Amniotic epithelial cell (primary cell): ENCODE measurements at regions not wholly inside any gene's neighbourhood (a gene's known extent, or its start where the extent isn't known, plus 50 kb on each side); places are given as distances from the start of the nearest gene placed in this dataset.

ENCODE experiments used
- DNase-seq: peaks from one replicate; pipeline ENCODE4 v3.0.0-alpha.2; 2010; ENCODE audit warnings: low read depth

DNA sequence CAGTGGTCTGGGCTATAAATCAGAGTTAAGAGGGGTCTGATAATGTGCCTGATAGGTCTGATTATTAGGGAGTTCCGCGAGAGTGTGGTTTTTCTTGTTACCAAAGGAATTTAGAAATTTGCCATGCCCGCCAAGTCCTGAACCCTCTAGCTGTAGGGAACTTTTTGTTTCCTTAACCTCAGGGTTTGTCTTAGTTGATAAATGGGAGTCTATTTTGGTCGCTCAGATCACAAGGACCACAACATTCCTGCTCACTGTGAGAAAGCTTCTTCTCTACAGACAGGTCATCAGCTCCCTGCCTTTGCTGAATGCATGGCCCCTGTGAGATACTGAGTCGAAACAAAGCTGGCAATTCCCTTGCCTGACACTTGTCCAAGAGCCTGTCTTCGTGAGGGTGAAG, 497.8 kb downstream of the HS3ST4 start:
- DNase-seq, result no peak

DNA sequence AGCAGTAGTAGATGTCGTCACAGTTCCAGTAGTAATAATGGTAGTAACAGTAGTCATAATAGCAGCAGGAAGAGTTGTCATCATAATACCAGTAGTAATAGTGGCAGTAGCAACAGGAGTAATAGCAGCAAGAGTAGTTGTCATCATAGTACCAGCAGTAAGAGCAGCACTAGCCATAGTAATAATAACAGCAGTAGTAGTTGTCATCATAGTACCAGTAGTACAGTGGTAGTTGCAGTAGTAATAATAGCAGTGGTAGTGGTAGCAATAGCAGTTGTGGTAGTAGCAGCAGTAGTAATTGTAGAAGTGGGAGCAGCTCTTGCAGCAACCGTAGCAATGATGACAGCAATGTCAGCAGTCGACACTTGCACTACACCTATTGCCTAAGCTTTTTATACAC, 502.8 kb downstream of the HS3ST4 start:
- DNase-seq, result no peak

DNA sequence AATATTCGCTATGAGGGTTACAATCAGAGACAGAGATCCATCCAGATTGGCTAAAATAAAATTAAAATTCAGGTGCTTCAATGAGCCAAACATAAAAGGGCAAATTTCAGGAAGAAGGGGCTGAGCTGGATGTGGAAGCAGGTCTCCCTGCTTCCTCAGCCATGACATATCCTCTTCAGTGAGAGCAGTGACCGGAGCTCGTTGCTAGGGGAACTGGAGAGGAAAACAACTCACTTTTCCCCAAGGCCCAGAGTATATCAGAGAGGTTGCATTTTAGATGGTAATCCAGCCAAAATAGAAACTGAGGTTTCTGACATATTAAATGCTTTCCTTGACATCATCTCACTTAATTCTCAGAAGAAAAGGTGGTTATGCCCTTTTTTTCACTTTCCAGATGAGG, 503.5 kb downstream of the HS3ST4 start:
- no peak for DNase-seq

DNA sequence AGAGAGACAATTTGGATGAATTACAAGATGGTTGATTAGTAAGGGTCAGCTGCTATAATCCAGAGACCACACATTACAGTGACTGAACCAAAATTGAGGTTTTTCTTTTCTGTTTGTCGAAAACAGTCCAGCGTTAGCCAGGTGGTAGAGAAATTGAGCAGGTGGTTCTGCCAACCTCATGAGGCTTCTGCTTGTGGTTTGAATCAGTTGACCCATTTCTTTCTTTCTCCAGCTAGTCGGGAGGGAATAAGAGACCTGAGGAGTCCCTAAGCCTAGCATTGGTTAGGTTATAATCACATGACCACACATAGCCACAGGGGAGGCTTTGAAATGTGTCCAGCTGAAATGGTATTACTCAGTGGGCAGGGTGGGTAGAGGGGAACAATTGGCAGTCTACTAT, 504.6 kb downstream of the HS3ST4 start:
- DNase-seq, result no peak

DNA sequence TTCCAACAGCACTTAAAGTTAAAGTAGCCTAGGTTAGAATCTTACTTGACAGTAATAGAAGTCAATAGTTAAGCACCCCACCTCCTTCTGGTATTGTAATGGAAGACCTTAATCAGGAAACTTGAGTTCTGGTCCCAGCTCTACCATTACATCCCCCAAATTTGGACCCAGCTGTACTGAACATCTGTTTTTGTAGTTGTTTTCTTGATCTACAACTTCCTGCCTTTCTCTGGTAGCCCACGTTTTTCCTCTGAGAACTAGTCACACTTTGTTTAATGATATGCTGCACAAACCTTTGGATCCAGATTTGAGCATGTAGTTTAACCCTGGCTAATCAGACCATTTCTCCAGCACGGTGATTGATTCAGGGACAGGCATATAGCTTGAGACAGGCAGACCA, 505.0 kb downstream of the HS3ST4 start:
- no peak for DNase-seq

DNA sequence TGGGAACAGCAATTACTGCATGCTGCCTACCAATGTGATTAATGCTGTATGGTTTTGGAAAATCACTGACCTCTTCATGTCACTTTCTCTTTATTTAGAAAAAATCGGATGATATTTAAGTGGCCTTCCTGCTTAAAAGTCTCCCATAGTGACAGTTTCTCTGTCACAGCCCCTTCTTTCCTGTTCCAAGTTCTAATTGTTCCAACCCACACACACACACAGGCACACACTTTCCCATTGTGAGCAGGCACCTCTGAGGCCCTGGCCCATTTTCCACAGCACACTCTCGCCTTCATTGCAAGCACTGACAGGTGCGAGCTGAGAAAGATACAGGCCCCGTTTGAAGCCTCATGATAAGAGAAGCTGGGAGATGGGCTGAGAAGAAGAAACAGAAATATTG, 505.9 kb downstream of the HS3ST4 start:
- no peak for DNase-seq

DNA sequence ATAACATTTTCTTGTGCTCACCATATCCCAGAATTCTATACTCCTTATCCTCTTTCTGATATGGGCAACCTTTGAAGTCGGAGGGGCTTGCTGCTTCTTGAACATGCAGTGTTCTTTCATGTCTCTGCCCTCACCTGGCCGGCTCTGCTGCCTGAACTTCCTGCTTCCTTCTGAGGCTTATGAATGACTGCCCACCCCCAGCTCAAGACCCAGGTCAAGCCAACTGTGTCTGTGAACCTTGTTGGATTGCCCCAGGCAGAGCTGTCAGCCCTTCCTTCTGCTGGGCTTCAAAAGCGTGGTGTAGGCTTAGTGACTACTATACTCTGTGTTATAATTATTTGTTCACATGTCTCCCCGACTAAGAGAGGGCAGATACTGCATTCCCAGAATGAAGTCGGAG, 506.5 kb downstream of the HS3ST4 start:
- no peak for DNase-seq

DNA sequence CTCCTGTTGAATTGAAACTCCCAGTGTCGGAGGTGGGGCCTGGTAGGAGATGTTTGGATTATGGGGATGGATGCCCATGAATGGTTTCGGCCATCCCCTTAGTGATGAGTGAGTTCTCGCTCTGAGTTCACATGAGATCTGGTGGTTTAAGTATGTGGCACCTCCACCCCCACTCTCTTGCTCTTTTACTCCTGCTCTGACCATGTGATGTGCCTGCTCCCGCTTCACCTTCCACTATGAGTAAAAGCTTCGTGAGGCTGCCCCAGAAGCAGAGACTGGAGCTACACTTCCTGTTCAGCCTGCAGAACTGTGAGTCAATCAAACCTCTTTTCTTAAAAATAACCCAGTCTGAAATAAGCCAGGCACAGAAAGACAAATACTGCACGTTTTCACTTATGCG, 512.4 kb downstream of the HS3ST4 start:
- no peak for DNase-seq

DNA sequence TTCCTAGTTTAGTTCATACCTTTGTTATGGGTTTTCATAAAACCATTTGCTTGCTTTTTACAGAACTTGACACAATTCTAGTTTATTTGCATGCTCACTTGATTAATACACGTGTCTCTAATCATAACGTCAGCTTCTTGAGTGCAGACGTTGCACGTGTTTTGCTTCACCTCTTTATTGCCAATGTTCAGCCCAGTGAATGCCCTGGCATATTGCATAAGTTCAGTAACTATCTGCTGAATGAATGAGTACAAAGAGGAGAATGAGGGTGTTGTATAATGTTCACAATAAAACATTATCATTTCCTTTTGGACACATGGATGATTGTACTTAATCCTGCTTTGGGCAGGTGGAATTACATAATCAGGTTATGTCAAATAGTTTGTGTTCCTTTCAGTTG, 519.8 kb downstream of the HS3ST4 start:
- no peak for DNase-seq

DNA sequence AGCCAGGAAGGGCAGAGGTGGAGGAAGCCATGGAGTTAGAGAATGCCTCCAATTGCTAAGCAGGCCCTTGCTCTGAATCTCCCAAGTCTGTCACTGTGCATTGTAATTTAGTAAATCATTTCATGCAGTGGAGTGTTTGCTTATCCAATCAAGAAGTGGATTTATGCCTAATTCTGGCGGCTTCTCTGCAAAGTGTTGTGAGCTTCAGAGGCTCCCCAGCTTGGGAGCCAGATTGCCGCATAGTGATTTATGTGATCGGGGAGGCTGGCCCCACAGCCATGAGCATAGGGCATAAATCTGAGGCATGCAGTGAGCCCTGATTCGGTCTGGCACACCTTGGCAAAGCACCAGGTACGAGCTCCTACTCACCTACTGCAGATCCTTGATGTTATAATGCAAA, 520.8 kb downstream of the HS3ST4 start:
- DNase-seq, result no peak

DNA sequence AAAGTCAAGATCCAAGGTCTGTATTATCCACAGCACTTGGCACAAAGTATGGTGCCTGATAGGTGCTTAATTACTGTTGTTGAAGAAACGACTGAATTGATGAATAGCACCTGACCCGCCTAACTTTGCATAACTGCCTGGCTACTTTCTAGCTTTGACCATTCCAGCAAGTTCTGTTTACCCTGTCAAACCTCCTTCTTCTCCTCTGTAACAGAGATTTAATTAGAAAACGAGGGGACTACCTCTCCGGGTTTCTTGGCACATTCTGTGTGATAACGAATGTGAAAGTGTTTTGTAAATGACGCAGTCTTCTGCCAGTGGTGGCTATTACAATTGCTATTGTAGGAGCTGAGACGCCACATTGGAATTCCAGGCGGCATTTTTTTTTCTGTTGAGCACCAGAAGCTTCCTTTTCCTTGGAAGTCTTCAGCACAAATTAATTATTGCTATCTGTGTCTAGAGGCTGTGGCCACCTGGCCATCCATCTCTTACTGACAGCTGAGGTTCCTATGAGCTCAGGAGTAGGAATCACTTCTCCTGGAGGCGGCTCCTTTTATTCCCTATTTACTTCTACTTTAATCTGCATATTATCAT, 522.9 kb downstream of the HS3ST4 start:
- DNase-seq, result no peak

DNA sequence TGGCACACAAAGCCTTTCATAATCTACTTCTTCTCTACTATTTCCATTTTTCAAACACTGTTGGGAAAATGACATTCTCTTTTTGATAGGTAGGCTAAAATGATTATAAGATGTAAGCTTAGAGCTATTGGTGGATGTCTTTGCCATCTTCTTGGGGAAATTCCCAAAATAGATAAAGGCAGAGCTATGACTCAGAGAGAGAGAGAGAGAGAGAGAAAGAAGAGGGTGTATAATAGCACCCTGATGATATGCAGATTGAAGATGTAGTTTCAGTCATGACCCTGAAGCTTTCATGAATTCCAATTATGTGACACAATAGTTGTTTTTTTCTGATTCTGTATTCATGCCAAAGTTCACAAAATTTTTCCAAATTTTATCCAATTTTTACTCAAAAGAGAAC, 529.1 kb downstream of the HS3ST4 start:
- DNase-seq, result no peak

DNA sequence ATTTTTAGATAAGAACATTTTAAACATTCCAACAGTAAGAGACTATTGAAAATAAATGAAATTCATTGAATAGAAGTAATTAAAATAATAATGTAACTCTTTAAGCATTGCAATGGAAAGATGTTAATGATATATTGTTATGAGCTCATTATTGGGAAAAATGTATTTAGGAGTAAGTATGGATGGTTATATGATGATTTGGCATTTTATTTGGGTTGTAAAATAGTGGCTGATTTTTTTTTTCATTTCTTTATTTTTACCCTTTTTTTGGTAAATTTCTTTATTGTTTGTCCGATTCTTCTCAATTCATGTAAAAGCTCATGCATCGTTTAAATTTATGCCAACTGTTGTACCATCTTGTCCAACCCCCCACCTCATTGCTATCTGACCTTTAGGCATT, 539.9 kb downstream of the HS3ST4 start:
- DNase-seq, result no peak

DNA sequence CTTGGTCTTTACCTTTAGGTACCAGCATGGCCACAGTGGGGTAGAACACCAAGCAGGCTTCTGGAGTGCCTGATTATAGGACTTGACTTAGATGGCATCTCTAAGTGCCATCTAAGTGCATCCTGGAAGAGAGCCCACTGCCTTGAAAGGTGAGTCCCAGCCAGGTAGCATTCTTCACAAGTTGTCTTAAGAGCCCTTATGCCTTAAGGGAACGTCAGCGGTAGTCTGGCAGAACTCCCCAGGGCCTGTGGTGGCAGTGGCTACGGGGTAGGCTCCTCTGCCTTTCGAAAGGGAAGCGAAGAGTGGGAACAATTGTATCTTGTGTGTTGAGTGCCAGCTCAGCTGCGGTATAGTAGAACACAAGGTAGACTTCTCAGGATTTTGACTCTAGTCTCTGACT, 549.0 kb downstream of the HS3ST4 start:
- no peak for DNase-seq

DNA sequence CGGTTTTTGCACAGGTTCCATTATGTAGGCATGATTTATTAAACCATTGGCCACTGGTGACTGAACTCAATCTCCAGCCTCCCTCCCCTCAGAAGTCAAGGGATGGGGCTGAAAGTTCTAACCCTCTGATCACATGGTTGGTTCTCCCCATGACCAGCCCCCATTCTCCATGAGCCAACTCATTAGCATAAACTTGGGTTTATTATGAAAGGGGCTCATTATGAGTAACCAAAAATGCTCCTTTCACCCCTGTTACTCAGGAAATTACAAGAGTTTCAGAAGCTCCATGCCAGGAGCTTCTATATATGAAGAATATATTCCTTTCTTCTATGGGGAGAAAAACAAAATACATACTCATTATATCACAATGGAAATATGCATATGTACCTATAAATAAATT, 555.3 kb downstream of the HS3ST4 start:
- DNase-seq, result no peak

DNA sequence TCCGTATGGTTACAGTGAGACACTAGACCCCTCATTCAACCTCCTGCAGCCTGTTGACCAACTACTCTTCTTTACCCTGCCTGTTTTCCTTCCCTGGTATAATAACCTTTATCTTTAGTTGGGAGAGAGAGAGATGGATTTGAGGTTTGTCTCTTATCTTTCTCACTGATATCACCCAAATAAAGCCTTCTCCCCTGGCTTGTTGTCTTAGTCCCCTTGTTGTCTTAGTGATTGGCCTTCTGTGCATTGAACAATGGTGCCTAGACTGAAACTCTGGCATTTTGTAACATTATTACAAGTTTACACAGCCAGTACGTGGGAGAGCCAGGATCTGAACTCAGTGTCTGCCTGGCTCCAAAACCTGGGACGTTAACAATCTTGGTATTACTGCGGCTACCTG, 560.8 kb downstream of the HS3ST4 start:
- no peak for DNase-seq

DNA sequence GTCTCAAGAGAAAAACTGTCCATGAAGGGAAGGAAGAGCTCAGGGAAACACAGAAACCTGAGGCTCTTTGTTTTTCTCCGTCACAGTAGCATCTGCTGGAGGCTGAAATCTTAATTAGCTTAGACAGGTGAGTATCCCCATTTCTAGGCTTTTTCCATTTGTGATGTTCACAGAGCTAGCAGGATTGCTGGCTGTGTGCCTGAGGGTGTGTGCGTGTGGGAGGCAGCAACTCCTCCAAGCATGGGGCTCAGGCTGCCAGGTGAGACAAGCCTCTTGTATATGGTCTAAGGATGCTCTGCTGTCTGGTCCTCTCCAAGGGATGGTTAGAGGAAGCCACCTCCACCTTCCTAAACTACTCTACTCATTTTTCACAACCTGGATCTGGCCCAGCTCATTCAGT, 569.9 kb downstream of the HS3ST4 start:
- DNase-seq, result no peak

DNA sequence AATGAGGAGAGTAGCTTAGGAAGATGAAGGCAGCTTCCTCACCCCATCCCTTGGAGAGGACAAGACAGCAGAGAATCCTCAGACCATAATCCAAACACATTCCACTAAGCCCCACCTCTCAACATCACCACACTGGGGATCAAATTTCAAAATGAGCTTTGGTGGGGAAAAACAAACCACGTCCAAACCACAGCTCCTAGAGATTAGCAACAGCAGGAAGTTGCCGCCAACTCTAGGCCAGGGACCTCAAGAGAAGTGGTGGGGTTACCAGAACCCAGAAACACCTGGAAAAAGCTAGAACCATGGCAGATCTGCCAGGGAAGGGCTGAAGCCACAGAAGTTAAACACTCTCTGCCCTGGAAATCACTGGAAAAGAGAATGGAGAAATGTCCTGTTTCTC, 571.6 kb downstream of the HS3ST4 start:
- DNase-seq, result no peak

DNA sequence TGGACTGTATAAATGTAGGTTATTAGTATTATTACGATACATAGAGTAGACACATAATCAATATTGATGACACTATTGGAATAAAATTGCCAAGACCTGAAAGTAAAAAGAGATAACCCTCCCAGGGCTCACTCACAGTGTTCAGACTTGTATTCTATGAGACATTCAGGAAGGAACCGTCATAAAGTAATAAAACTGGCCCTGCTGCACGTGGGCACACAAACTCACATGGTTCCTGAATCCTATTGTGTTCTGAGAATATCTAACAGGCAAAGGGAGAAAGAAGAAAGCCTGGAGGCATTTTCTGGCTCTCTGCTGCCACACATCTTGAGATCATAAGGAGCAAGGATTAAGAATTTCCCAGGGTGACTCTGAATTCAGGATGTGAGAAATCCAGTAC, 575.9 kb downstream of the HS3ST4 start:
- no peak for DNase-seq

DNA sequence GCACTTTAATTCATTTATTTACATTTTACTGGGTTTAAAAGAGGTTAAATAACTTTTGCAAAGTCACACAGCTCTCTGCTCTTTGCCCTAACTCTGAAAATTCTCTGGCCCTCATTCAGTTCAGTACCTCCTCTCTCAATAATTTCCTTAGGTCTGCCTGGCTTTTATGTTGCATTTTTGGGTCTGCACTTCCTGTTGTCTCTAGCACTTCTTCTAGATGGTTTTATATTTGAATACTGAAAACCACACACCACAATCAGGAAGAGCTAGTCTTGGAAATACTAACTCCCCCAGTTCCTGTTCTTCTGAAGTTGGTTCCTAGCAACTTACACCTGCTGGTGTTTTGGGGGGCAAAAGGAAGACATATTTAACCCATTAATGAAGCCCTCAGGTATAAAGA, 577.9 kb downstream of the HS3ST4 start:
- DNase-seq, result no peak

DNA sequence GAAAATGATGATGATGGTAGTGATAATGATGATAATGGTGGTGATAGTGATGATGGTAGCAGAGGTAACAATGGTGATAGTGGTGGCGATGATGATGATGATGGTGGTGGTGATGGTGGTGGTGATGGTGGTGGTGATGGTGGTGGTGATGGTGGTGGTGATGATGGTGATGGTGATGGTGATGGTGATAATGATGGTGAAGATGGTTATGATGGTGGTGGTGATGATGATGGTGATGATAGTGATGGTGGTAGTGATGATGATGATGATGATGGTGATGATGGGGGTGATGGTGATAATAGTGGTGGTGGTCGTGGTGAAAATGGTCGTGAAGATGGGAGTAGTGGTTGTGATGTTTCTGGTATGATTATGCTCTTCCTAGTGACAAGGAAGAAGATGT, 581.8 kb downstream of the HS3ST4 start:
- no peak for DNase-seq

DNA sequence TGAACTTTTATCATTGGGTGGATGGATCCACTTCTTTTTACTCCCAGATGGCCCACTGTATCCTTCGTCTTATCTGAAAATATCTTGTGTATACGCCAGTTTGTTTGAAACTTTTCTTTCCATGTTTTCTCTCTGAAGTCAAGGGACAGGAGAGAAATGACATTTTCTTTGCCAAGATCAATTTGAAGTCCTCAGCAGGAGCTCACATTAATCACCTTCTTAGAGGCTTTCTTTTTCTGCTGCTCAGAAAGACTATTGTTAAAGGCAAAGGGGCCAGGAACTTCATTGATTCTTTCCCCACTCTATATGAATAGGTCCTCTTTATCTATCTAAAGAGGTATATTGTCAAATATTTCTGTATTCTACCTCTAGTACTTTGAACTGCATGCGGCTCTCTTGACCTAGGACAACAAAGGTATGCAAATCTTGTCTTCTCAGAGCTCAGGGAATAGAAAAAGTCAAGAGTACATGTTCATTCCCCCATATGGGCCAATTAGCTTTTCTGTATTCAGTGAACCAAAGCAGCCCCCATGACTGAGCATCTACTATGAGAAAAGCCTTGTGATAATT, 583.3 kb downstream of the HS3ST4 start:
- no peak for DNase-seq

DNA sequence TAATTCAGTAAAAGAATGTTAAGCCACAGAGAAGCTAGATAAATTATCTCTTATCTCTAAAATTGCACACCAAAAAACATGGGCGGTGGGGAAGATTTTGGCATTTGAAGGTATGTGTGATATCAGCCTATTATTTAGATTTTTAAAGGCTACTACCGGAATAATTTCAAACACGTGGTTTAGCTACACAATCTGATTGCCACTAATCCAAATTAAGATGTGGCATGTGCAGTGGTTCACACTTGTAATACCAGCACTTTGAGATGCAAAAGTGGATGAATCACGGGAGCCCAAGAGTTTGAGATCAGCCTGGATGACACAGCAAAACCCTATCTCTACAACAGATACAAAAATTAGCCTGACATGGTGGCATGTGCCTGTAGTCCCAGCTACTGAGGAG, 584.5 kb downstream of the HS3ST4 start:
- DNase-seq, result no peak

DNA sequence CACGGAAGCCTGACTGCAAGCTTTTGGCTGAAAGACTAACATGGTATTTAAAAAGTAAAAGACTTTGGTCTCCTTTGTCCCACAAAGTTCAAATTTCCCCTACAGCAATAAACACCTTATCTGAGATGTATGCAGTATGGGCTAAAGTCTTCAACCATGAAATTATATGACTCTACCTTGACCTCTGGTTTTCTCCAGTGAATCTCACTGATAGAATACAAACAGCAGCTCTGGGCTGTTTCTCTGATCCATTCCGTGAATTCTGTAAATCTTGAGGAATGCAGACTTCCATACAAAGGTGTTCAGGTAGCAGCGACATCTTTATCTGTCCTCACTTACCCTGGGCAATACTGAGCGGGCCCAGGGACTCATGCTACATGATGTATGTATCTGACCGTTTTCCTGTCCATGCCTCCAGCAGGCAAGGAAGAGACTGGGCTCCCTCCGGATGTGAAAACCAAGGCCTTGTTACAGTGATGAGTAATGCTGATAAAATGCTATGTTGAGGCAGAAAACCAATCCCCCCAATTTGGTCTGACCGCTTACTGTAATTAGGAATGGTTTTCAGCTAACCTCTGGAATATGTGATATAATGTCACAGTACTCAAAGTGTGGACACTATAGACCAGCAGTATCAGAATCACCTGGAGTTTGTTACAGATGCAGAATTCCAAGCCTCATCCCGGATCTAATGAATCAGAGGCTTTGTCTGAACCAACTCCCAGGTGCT, 589.8 kb downstream of the HS3ST4 start:
- no peak for DNase-seq
